HG03135 (cell line): ENCODE measurements at regions not wholly inside any gene's neighbourhood (a gene's known extent, or its start where the extent isn't known, plus 50 kb on each side); places are given as distances from the start of the nearest gene placed in this dataset.
"Not testable (repeated sequence)": the region's sequence is repeated elsewhere in the genome, so short reads cannot be mapped to it uniquely, and the experiment has no call there.

ENCODE experiments used
- ATAC-seq: cut with Tn5 transposase; IDR thresholded peaks from one replicate; pipeline ENCODE4 v1.9.1; 2021; ENCODE audit warnings: mild to moderate bottlenecking, moderate library complexity; ENCODE audit not compliant: unreplicated experiment

DNA sequence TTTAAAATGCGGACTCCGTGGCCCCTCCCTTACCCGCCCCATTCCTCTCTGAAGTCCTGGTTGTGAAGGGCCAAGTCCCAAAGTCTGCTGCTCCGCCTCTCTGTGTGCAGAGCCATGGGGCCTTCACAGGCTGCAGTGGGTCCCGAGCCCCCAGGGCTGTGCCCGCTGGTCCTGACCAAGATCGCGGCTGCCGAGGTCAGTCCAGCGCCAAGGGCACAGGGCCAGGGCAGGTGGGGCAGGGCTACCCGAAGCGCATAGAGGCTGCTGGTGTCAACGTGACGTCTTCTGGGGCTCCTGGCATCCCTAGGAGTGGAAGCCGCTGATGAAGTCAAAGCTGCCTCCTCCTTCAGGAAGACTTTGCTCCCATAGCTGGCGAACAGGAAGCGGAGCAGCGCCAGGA lies 858.8 kb downstream of the TUBA3C start:
- ATAC-seq, result not testable (repeated sequence)

DNA sequence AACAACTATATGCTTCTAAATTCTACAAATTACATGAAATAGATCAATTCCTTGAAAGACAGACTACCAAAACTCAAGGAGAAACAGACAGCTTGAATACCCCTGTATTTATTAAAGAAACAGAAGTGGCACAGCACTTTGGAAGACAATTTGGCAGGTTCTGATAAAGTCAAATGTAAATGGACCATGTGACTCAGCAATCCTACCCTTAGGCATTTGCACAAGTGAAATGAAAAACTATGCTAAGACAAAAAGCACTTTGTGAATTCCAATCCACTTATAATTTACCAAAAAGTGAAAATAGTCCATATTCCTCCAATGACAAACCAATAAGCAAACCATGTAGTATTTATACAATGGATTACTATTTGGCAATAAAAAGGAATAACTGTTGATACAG lies 862.0 kb downstream of the TUBA3C start:
- ATAC-seq, result not testable (repeated sequence)

DNA sequence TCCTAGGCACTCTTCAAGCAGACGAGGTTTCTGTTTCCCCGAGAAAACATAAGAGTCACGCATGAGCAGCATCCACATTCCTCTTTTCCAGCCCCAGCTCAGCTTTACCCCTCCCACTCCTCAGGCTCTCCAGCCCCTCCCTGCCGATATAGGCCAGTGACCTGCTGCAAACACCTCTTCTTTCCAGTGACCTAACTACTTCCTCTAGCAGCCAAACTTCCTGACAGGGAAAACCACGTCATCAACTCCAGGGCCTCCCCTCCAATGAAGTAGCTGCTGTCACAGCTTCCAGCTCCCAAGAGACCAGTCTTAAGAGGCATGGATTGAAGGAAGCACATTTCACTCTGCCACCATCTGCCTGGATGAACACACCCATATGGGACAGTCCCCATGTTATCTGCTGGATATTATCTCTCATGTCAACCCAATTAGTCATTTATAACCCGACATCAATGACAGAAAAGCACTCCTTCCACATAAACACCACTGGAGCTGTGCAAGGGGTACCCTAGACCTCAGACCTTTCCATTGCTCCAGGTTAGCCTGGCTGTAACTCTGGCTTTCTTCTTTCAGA lies 878.3 kb downstream of the TUBA3C start:
- ATAC-seq, result not testable (repeated sequence)

DNA sequence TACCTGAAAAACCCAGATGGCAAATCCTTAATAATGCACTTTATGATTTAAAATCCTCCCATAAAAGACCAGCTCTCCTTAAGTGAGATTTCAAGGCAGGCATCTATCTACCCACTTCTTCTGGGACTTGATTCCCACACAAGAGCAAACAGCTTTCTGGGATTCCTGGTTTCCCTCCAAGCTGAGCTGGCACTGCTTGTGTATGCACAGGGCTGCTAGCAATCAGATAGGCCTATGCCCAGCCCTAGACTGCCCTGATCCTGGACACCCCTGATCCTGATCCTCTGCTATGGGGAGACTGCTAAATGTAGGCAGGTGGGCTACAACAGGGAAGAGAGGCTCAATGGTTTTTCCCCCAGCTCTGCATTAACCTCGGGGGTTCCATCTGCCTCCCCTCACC lies 880.7 kb downstream of the TUBA3C start:
- ATAC-seq, result not testable (repeated sequence)

DNA sequence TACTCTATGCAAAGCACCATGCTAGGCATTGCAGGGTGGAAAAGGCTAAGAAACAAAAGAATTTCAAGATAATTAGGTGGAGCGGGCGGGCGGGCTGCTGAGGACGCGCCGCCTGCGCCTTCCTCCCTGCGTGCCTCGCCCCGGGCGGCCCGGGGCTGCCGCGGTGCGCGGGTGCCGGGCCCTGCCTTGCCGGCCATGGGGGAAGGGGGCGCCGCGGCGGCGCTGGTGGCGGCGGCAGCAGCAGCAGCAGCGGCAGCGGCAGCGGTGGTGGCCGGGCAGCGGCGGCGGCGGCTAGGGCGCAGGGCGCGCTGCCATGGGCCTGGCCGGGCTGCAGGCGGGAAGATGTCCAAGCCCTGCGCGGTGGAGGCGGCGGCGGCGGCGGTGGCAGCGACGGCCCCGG lies 884.3 kb downstream of the TUBA3C start:
- not testable (repeated sequence) for ATAC-seq

DNA sequence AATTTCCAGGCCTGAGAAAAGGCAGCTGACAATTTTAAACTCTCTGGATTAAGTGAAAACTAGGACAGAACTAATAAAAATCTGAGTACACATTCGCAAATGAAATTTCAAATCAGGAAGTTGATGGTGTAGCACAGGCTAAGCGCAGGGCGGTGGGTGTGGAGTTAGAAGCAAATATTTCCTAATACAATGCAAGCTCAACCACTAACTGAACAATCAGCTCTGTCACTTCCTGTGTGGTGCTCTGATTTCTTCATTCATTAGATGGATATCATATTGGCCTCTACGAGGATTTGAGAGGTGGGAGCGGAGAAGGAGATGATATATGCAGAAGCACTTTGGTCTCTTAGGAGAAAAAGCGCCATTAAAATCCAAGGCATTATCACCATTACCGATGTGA lies 885.0 kb downstream of the TUBA3C start:
- not testable (repeated sequence) for ATAC-seq

DNA sequence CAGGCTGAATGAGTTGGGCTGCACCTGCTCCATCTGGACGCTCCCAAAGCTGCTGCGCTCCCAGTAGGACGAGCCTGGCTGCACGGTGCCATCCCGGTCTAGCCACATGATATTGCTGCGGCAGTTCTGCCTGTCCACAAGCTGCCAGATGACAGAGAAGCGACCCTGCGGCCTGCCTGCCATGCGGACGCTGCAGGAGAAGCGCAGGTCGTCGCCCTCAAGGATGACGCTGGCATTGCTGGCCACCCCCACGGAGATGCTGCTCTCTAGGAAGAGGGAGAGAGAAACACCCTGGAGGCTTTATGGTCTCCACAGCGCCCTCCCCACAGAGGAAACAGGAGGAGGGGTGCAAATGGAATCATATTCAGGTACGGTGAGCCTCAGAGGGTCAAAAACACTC lies 887.3 kb downstream of the TUBA3C start:
- ATAC-seq, result not testable (repeated sequence)

DNA sequence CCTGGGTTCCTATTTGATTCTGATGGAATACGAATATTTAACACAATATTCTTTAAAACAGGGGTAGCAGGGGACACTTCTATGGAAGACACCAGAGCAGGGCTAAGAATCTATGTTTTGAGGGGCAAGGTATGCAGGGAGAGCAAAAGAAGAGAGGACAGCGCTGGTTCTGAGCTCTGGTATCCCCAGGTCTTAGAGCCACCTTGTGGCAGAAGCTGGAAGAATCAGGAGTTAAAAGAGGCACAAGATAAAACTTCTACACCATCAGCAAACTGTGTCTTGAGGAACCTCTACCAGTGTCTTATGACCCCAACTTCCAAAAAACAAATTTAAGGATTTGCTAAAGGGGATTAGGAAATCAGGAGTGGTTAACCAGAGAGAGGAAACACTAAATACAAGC lies 894.8 kb downstream of the TUBA3C start:
- ATAC-seq, result not testable (repeated sequence)

DNA sequence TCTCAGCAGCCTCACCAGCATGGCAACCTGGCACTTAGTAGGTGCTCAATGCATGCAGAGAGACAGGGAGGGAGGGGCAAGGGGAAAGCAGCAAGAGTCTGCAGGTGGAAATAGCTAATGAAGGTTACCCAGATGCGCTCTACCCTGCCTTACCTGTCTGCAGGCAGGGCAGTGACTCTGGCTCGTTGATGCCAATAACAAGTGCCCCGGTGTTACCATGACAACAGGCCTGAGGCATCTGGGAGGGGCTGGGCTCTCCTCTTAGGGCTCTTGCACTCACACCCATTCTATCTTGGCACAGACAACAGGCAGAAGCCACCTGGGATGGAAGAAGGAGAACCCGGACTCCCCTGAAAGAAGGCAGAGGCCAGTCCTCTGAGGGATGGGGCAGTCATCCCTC lies 896.0 kb downstream of the TUBA3C start:
- ATAC-seq, result not testable (repeated sequence)

DNA sequence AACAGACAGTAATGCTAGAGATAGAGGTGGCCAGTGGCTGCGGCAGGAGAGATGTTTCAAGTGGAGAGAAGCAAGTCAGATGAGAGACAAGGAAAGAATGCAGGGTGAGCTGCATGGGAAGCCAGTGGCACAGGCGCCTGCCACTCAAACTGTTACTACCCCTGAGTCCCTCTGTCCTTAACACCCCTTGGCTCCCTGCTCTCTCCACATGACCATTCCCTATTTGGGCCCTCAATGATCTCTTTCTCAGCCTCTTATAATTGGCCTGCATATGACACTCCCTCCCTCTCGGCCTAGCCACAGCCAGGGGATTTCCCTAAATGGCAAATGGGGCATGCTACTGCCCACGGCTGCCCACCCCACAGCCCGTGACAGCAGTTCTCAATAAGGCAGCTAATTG lies 897.6 kb downstream of the TUBA3C start:
- not testable (repeated sequence) for ATAC-seq

DNA sequence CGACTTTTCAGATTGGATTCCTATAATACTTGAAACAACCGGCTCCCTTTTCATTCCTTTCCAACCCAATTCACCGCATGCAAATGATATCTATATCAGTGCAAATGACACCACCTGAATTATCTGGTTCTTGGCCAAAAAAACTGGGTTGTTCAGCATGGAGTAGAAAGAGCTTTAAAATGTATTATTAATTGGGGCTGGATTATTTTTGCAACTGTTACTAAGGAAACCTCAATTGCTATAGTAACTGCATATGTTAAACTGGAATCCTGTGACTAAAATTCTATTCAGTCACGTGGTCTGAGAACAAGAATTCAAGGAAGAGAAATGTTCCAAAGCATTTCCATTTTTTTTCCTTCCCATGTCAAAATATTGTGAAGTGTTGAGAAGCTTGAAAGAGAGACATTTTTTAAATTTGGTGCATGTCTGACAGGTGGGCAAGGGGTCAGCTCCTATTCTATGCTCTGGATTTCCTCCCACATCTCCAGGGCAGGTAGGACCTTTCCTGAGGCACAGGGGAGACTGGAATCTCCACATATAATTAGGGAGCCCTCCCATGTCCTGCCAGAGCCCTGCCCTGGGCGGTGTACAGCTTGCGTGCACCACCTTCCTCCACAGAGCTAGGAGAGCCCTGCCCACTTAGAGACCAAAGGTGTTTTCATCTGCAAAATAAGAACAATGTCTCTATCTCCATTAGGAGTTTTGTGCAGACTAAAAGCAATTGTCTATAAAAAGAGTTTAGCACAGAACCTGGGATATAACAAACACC lies 899.6 kb downstream of the TUBA3C start:
- not testable (repeated sequence) for ATAC-seq

DNA sequence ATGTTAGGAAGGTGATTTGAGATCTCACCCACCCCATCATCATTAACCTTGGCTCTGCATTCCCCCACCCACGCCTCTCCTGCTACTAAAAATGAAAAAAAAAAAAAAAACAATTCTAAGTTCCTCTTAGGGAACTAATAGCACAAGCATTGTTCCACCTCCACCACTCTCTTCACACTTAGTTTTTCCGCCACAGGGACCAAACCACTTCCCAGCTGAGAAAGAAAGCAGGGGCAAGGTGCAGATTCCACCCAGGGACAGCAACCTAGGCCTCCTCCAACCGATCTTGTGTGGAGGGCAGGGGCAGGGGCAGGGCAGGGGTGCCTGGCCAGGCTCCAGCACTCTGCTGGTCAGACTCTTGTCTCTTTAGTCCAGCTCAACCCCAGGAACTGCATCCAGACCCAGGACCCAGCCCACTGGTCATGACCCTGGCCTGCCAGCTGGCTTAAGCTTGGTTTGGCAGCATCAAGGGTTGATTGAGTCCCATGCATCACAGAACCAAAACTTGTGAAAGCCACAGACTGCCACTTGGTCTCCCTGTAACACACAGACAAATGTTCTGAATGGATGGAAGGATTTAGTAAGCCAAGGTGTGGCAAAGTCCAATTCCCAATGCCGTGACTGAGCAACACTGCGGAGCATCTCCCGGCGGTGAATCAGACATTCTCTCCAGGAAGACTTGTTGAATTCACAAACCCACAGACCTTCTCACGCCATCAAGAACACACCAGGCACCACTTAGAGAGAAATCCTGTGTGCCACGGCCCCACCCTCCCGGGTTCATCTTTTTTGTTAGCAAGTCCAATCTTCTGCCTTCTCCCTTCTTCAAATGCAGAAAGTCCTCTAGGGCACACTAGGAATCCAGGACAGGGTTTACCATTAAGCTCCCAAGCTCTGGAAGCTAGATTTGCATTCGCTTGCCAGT lies 900.5 kb downstream of the TUBA3C start:
- not testable (repeated sequence) for ATAC-seq

DNA sequence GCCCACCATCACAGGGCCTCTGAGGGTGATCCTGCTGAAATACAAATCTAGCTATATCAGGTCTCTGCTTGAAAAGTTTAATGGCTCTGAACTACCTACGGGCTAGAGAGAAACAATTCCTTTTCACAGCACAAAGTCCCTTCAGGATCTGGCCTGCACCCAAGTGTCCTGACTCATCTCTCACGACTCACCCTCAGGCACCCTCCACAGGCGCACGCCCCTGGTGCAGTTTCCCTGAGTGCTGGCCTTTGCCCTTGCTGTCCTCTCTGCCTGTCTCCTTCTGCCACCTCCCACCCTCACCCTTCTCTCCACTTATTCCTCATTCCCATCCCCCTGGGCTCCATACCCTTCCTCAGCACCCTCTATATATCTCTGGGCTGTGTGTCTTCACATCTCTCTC lies 901.7 kb downstream of the TUBA3C start:
- ATAC-seq, result not testable (repeated sequence)

DNA sequence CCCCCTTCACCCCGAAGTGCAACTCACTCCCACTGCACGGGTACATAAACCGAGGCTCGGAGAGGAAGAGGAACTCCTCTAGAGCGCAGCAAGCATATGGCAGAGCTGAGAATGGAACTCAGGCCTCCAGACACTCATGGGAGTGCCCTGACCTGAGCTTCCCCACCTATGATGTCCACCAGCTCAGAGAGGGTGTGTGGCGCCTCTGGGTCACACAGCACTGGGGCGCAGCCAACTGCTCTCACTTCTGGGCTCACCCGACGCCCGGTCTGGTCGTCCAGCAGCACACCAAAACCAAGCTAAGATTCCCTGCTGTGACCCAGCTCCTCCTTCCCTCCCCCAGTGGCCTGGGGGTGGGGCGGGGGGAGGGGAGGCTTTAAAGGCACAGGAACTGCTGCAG lies 904.3 kb downstream of the TUBA3C start:
- ATAC-seq, result not testable (repeated sequence)

DNA sequence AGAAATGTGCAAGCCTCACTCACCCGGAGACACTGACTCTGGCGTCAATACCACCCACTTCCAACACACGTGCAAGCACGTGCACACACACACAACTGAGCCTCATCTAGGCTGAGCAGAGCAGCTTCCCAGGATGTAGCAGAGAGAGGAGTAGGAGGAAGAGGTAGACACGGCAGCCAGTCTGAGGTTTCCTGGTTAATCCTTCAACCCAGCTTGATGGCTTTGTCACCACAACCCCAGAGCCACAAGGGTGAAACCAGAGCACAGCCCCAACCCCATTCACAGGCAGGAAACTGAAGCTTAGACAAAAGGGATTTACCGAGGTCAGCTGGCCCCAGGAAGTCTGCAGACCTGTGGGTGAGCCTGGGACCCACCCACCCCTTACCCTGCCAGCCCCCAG lies 905.3 kb downstream of the TUBA3C start:
- not testable (repeated sequence) for ATAC-seq

DNA sequence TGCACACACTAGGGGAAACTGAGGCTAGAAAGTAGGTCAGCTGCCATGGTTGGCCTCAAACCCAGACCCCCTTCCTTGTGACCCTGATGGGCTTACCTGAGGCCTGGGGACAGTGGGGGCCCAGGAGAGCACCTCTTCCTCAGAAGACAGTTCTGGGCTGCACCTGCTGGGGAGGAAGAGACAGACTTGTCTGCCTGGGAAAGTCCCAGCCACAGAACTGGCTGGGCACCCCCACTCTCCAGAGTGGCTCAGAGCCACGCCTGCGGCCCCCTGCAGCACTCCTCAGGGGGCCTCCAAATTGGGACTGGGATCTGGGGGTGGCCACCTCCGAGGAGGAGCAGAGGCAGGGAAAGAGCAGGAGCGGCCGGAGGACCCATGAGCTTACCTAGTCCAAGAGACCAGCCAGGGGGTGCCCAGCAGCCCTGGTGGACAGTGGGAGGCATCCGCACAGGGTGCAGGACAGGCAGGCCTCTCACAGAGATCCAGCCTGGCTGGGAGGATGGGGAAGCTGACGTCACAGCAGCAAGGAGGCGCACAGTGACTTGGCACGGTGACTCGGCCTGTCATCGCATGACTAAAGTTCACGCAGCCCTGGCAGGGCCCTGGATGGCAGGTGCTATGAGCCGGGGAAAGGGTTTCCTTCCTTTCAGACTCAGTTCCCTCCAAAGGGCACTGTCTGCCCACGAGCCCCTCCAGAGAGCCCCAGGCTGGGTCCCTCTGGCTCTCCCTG lies 907.7 kb downstream of the TUBA3C start:
- not testable (repeated sequence) for ATAC-seq

DNA sequence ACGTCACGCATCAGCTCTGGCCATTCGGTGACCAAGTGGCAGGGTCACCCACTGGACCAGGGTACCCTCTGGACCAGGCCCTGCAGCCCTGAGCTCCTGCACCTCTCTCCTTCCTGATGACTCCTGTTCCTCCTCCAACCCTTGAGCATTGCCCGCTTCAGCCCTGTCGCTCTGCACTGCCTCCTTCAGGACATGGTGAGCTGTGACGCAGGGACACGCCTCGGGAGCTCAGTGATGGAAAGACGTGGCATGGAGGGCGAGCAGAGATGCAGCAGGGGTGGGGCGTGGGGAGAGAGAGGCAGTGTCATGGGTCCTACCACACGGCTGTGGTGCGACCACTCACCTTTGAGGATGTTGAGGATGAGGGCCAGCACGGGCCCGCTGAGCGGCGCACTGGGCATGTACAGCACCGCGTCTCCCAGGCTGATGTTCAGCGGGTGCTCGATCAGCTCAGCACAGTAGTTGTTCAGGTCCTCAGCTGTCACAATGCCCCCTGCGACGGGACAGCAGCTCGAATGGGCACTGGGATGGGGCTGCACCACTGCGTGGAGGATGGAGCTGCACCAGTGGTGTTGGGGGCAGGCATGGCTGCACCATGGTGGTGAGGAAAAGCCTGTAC lies 922.7 kb downstream of the TUBA3C start:
- ATAC-seq, result not testable (repeated sequence)

DNA sequence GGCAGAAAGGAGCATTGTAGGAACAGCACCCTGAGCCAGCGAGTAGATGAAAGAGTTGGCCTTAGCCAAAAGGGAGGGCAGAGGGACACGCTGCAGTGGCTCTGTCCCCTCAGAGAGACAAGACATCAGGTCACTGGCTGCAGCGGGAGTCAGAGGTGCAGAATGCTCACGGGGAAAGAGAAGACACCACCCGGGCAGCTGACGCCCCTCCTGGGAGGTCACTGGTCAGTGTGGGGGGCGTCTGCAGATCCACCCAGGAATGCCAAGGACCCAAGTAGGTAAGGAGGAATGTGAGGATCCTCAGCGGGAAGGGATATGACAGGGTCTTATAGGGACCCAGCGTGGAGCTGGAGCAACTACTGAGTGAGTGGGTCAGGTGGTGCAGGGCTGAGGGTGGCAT lies 923.9 kb downstream of the TUBA3C start:
- not testable (repeated sequence) for ATAC-seq

DNA sequence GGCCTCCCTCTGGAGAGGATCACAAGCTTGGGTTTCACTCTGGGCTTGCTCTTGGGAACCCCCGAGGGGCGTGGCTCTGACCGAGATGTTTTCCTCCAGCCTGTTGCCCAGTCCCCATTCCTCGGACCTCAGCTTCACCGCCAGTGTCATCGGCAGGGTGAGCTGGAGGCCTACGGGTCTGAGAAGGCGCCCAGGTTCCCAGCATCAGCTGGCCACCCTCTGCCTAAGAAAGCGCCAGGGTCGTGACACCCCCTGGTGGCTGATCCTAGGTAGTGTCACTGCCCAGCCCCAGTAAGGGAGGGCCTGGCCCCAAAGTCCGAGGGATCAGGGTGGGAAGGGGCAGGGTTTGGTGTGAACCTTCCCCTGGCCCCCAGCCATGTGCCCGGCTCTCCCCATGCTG lies 928.8 kb downstream of the TUBA3C start:
- ATAC-seq, result not testable (repeated sequence)

DNA sequence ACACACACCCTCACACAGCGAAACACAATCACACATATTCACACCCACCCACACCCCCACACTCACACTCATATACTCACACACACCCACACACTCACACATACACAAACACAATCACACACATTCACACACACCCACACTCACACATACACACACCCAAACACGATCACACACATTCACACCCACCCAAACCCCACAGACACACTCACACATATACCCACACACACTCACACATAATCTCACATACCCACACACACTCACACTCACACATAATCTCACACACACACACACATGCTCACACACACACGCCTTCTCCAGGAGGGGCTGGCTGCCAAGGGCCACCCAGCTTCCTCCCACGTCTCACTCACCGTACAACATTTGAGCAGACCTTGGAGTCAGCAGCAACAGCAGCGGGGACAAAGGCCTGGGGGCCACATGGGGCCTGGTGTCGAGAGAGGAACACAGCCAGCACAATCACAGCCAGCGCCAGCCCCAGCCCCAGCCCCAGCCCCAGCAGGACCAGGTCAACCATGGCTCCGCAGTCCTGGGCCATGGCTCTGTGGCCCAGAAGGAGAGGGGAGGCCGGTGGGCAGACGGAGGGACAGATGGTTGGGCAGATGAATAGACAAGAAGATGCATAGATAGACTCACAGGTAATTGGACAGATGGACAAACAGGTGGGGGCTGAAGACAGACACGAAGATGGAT lies 932.9 kb downstream of the TUBA3C start:
- ATAC-seq, result not testable (repeated sequence)
